ENCODE measurements at regions not wholly inside any gene's neighbourhood (a gene's known extent, or its start where the extent isn't known, plus 50 kb on each side); places are given as distances from the start of the nearest gene placed in this dataset.

DNA sequence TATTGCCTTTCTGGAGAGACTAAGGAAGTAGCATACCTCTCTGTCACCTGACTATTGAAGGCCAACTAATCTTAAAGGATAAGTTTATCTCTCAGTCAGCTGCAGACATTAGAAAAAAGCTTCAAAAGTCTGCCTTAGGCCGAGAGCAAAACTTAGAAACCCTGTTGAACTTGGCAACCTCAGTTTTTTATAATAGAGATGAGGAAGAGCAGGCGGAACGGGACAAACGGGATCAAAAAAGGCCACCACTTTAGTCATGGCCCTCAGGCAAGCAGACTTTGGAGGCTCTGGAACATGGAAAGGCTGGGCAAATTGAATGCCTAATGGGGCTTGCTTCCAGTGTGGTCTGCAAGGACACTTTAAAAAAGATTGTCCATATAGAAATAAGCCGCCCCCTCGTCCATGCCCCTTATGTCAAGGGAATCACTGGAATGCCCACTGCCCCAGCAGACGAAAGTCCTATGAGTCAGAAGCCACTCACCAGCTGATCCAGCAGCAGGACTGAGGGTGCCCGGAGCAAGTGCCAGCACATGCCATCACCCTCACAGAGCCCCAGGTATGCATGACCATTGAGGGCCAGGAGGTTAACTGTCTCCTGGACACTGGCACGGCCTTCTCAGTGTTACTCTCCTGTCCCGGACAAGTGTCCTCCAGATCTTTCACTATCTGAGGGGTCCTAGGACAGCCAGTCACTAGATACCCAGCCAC, 61.5 kb upstream of the FAM98A start:
- no peak for DNase-seq (ENCODE audit: low read depth)
- no peak overlapping the region for H3K4me3 ChIP-seq (ENCODE audit: control insufficient read depth, low read depth, low read length)
- TF ChIP-seq, protein P1, sequence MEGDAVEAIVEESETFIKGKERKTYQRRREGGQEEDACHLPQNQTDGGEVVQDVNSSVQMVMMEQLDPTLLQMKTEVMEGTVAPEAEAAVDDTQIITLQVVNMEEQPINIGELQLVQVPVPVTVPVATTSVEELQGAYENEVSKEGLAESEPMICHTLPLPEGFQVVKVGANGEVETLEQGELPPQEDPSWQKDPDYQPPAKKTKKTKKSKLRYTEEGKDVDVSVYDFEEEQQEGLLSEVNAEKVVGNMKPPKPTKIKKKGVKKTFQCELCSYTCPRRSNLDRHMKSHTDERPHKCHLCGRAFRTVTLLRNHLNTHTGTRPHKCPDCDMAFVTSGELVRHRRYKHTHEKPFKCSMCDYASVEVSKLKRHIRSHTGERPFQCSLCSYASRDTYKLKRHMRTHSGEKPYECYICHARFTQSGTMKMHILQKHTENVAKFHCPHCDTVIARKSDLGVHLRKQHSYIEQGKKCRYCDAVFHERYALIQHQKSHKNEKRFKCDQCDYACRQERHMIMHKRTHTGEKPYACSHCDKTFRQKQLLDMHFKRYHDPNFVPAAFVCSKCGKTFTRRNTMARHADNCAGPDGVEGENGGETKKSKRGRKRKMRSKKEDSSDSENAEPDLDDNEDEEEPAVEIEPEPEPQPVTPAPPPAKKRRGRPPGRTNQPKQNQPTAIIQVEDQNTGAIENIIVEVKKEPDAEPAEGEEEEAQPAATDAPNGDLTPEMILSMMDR (IDR thresholded peaks at IDR 0.05; ENCODE audit: control insufficient read depth, insufficient read depth, low read depth, low read length, missing control alignments) = no peak

DNA sequence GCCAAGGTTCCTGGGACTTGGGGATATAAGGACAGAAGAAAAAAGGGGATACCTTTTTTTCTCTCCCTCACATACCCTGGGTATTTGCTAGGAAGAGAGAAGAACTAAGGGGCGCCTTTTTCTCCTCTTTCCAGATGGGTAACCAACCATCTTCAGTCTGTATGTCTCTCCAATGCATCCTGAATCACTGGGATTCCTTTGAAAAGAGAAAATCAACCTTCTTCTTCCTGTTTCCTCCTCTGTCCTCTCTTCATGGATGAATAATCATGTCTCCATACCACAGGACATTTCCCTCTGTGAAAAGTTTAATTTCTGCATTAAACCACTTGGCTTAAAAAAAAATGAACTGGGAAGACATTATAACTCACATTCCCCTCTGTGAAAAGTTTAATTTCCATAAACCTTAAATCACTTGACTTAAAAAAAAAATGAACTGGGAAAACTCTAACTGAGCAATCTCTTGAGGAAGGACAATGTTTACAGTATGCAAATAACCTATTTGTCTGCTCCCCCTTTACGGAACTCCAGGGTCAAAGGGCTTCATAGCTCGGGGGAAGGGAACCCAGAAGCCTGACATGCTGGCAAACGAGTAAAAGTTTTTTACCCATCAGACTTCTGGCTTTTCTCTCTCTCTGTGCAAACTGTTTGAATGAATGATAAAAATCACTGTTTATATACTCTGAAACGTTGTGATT, 56.7 kb upstream of the FAM98A start:
- TF ChIP-seq, protein P1 (IDR thresholded peaks at IDR 0.05; ENCODE audit: control insufficient read depth, insufficient read depth, low read depth, low read length, missing control alignments) = no peak
- no peak overlapping the region for H3K4me3 ChIP-seq (ENCODE audit: control insufficient read depth, low read depth, low read length)
- no peak for DNase-seq (ENCODE audit: low read depth)

DNA sequence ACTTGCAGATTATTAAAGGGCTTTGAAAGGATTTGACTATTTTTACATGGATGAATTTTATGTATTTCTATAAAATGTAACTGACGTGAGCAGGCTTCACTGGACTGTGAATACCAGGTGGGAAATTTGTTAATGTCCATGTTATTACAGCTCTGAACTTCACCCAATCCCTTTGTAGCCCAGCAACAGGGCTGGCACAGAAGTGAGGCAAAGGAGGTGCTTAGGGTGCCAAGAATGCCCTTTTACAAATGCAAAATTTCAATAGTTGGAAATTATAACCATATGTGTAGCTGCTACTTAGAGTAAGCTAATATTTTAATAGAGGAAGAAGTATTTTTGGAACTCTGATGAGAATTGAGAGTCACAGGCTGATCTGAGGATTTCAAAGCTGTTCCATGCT, 53.7 kb upstream of the FAM98A start:
- H3K4me3 ChIP-seq (ENCODE audit: control insufficient read depth, low read depth, low read length) = no peak overlapping the region
- DNase-seq (ENCODE audit: low read depth) = no peak
- TF ChIP-seq, protein P1 (IDR thresholded peaks at IDR 0.05; ENCODE audit: control insufficient read depth, insufficient read depth, low read depth, low read length, missing control alignments) = no peak

DNA sequence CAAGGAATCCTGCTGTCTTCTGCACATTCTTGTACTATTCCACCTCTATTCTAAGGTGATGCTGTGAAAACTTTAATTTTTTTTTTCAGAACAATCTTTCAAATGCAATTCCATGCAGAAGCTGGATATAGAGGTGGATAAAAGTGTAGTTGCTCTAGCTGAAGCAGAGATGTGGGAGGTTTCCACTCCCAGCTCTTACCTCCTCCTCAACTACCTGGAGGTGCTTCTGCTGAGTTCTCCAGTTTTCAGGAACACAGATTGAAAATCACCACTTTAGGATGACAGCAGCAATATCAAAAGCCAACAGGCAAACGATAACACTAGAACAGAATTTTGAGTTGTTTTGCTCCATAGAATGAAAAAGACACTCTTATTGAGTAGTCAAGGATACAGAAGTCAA, 51.1 kb upstream of the FAM98A start:
- H3K4me3 ChIP-seq (ENCODE audit: control insufficient read depth, low read depth, low read length) = no peak overlapping the region
- no peak for DNase-seq (ENCODE audit: low read depth)
- TF ChIP-seq, protein P1 (IDR thresholded peaks at IDR 0.05; ENCODE audit: control insufficient read depth, insufficient read depth, low read depth, low read length, missing control alignments) = no peak
